GM21723 (cell line): ENCODE measurements at regions not wholly inside any gene's neighbourhood (a gene's known extent, or its start where the extent isn't known, plus 50 kb on each side); places are given as distances from the start of the nearest gene placed in this dataset.
"Not testable (repeated sequence)": the region's sequence is repeated elsewhere in the genome, so short reads cannot be mapped to it uniquely, and the experiment has no call there.

Source experiments
- ATAC-seq: cut with Tn5 transposase; IDR thresholded peaks from one replicate; pipeline ENCODE4 v1.9.1; 2021; ENCODE audit warnings: mild to moderate bottlenecking, moderate library complexity; ENCODE audit not compliant: unreplicated experiment

DNA sequence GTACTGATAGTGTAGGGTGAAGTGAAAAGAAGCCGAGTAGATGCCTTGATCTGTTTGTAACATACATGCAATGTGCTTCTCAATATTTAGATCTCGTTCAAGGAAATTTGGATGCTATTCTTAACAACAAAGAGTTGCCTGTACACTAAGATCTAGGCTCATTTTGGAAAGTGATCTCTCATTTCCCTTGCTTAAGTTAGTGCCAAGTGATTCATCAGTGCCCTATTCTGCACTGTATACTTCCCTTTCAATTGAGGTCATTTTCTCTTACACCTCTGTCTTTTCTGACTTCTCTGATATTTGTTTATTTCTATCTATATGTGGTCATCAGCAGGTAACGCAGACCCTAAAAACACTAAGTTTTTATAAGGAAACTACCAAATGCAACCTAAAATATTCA is 528.6 kb upstream of the PTPRD start:
- ATAC-seq, result no peak

DNA sequence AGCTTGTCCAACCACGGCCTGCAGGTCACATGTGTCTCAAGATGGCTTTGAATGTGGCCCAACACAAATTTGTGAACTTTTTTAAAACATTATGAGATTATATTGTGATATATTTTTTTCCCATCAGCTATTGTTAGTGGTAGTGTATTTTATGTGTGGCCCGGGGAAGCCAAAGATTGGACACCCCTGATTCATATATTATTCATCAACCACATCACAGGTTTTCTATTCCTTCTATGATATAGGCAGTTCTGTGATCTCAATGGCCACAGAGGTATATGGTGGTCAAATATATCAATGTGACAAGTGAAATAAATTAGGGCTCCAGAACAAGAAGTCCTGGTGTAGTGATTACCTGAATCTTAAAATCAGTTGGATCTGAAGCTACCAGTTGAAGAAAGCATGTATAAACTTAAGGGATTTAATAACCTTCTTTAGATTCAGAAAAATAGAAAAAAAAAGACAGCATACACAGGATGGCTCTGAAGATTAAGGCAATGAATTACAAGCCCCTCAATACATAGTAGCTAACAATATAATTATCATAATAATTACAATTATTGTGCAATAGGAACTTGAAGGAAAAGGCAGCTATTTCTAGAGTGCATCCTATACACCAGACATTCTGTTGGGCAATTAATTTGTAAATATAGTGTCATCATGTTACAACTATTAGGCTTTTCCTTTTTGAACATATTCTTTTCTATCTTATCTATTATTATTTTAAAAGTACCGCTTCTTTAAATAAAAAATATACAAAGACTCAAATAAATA is 530.4 kb upstream of the PTPRD start:
- no peak for ATAC-seq

DNA sequence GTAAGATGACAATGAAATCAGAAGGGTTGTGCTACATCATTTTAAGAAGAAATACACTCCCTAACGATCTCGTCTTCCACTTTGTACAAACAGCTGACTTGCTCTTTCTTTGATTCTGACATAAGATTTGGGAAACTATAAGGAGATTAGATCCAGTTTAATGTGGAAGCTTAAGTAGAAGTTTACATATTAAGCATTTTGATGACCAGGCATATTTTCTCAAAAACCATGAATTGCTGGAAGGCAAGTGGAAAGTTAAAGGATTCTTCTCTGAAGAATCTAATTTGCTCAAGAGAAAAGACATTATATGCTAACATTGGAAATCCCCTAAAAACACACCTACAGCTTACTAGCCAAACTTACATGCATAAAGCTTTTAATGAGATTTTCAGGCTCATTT is 531.9 kb upstream of the PTPRD start:
- no peak for ATAC-seq

DNA sequence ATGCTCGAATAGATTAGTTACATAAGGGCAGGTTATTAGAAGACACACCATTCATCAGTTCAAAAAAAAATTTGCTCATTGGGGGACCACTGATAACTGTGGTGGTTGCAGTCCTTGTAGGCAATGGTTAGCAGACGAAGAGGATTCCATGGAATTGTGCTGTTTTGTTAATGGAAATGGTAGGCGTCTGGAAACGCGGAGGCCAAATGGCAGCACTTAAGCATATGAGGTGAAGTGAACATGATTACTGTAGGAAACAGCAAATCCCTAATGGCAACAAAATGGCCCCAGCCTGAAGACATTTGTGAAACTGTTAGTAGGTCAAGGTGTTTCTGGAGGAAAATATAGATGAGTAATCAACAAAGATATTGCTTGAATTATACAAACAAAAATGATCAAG is 535.4 kb upstream of the PTPRD start:
- ATAC-seq, result no peak

DNA sequence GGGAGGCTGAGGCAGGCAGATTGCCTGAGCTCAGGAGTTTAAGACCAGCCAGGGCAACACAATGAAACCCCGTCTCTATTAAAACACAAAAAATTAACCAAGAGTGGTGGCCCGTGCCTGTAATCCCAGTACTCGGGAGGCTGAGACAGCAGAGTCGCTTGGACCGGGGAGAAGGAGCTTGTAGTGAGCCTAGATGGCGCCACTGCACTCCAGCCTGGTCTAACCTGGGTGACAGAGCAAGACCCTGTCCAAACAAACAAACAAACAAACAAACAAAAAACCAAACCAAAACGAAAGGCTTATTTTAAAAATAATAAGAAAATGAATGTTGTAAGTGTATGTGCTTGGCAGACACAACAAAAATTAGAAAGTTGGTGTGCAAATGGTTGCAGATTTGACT is 536.3 kb upstream of the PTPRD start:
- no peak for ATAC-seq

DNA sequence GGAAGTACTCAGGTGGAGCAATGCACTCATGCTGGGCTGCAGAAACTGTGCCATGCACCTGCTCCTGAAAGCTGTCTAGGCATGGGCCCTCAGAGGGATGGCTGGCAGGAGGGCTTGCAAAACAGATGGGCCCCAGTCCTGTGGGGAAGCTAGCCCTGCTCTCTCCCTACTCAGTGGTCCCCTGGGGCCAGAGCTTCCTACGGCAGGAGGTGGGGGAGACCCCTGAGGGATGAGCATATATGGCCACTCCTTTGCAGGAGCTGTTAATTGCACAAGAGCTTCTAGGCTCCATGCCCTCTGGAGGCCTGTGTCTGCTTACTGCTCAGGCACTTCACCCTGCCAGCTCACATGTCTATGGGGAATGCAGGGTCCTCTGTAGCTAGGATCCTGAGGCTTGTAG is 545.3 kb upstream of the PTPRD start:
- no peak for ATAC-seq

DNA sequence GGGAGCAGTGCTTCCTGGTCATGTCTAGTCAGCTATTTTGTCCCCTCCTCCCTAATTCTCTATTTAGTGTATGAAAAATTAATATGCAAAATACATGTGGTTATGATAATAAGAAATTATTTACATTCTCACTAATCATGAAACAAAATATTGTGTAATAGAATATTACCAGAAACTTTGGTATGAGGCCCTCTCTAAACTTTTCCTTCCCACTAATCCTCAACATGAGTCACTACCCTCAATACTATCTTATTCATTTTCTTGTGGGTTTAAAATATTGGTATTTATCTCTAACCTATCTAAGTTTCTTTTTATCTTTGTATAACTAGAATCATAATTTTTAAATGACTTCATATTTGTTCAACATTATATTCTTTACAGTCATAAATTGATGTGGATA is 545.9 kb upstream of the PTPRD start:
- ATAC-seq, result no peak

DNA sequence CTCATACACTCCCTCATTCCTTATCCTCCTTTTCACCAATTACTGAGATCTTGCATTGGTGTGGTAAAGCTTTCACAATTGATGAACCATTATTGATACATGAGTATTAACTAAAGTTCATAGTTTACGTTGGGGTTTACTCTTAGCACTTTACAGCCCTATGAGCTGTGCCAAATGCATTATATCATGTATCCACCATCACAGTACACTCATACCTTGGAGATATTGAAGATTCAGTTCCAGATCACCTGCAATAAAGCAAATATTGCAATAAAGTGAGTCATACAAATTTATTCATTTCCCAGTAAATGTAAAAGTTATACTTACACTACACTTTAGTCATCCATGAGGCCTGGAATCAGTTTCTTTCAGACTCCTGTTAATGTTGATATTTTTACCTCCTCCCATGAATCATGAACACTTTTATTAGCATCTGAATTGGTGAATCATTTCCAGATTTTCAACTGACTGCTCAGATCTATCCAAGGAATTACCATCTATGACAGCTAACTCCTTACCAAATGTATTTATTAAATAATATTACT is 546.6 kb upstream of the PTPRD start:
- no peak for ATAC-seq

DNA sequence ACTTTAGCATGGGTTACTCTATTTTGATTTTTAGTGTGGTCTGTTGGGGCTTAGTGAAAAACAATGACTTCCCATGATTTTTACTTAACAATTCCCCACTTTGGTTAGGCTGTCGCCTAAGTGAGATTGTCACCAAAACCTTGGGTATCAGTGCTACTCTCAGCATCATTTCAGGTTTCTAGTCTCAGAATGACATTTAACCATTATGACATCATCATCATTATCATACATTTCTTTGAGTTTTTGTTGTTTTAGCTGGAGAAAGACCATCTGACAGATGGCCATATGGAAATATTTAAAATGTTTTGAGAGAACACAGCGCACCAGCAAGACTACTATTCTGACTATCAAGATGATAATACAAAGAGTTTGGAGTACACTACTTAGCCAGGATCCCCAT is 551.0 kb upstream of the PTPRD start:
- no peak for ATAC-seq

DNA sequence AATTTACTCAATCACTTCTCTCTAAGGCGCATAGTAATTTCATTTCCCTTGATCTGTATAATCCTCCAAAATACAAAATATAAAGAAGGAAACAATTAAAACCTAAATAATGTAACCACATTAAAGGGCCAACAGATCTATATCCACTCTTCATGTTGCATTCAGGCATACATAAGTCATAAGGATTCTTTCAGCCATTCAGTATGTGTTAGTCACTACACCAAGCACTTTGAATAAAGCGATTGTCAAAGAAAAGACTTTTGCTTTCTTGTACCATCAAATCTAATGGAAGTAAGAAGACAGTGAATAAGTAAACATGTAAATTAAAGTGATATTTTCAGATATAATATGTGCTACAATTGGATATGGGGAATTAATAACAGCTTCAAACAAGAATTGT is 569.2 kb upstream of the PTPRD start:
- no peak for ATAC-seq

DNA sequence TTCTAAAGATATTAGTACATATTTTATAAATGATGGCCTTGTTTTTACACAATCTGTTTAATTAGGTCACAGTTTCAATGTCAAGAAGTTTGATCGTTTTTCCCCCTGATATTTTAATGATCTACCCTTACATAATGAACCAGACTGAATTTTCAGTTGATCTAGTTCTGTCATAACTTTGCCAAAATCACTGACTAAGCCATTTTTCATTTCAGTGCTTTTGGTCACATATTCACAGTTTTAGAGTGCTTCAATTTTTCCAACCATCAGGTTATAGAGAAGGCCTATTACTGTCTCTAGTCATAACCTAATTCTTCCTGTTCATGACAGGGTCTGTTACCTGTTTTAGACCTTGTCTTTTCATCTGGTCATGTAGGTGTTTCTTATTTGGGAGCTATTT is 577.9 kb upstream of the PTPRD start:
- no peak for ATAC-seq

DNA sequence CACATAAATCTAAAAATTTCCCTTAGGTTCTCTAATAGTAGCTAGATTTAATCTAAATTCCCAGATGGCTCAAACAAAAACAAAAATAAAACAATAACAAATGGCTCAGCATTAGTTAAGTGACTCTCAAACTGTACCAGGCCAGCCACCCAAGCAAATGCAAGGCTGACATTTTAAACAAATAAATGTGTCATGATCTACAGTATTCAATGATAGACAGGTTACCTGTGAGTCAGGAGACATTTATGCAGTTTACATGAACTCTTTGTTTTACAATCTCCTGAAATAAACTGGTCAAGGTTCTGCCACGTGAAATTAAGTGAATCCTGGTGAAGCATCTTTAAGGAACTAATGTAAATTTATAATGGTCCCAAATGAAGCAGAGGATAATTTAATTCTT is 580.2 kb upstream of the PTPRD start:
- ATAC-seq, result no peak

DNA sequence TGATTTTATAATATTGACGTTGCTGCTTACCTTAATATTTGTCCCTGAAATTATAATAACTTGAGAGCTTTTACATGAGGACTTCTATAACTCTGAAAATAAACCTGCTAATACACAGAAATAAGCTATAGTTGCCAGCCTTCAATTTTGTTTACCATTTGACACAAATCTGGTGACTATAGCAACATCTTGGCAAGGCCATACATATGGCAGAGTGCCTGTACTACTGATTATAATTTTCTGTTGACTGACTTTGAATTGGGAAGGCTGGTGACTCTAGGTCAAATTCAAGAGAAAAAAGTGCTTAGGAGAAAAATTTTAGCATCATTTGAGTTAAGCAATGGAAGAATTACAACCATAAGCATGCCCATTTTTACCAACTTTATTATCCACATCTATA is 581.4 kb upstream of the PTPRD start:
- no peak for ATAC-seq

DNA sequence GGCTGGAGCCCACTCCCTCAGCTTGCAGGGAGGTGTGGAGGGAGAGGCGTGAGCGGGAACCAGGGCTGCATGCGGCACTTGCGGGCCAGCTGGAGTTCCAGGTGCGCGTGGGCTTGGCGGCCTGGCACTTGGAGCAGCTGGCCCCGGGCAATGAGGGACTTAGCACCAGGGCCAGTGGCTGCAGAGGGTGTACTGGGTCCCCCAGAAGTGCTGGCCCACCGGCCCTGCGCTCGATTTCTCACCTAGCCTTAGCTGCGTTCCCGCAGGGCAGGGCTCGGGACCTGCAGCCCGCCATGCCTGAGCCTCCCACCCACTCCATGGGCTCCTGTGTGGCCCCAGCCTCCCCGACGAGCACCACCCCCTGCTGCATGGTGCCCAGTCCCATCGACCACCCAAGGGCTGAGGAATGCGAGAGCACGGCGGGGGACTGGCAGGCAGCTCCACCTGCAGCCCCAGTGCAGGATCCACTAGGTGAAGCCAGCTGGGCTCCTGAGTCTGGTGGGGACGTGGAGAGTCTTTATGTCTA is 584.1 kb upstream of the PTPRD start:
- not testable (repeated sequence) for ATAC-seq

DNA sequence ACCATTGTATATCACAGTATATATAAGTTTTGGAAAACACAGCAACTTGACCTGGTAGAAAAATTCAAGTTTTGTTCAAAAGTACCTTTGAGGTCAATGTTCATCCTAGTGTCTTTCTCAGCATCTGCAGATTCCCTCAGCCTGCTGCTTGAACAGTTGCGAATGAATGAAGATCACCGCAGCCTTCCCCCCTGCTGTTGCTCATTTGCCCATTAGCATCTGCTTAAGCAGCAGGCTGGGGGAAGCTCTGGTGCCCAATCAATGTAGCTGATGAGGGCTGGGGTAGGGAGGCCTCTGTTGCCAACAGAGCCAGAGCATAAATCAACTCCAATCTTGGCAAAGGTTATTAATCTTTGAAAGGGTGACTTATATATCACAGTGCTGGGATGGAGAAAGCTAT is 586.5 kb upstream of the PTPRD start:
- no peak for ATAC-seq

DNA sequence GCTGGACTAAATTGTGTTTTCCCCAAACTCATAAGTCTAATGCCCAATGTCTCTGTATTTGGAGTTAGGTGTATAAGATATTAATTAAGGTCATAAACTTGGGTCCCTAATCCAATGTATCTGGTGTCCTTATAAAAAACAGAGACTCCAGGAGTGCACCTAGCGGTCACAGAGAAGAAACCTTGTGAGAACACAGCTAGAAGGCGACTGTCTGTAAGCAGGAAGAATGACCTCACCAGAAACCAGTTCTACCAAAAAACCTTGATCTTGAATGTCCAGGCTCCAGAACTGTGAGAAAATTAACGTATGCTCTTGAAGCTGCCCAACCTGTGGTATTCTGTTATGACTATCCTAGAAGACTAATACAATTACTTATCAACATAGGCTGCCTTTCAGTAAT is 591.7 kb upstream of the PTPRD start:
- no peak for ATAC-seq

DNA sequence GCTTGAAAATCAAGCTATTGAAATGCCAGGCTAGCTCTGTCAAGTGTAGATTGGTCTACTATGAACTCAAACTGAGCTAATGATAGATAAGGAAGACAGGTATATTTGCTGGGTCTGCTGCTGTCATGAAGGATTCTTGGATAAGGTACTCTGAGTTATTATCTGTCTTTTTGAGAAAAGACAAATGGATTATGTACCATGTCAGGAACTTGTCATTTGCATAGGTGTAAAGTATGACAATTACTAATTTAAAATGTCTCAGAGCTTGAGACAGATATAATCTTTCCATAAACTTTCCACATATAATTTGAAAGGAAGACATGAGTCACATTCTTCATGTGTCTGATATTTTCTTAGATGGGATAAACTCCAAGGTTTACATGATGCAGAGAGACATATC is 594.1 kb upstream of the PTPRD start:
- no peak for ATAC-seq

DNA sequence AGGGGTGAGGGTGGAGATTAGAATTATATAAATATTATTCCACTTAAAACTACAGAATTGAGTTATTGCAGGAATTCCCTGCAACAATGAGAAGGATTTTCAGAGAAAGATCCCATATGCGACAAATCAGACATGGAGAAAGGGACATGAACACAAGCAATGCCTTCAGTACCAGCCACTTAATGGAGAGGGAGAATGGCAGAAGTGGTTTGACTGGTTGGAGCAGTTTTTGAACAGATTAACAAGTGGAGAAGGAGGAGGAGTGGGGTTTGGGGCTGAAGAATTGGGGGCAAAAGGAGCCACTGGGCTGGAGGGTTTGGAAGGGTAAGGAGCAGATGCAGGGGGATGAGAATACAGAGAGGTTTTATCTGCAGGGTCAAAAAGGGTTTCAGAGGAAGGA is 620.9 kb upstream of the PTPRD start:
- no peak for ATAC-seq

DNA sequence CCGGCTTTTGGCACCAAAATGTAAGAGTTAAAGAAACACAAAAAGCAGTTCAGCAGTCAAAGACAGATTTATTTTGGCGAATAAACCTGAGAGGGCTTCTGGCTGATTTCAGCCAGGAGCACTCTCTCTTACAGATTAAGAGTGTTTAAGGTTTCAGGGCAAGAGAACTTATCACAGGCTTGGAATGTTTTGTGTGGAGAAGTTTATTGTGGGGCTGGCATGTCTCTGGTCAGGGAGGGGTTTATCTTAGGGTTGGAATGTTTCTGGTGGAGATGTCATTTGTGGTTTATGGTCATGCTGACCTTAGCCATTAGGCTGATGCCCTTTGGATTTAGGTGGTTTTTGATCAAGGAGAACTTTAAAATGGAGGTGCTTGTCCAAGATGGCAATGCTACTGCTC is 622.3 kb upstream of the PTPRD start:
- ATAC-seq, result no peak

DNA sequence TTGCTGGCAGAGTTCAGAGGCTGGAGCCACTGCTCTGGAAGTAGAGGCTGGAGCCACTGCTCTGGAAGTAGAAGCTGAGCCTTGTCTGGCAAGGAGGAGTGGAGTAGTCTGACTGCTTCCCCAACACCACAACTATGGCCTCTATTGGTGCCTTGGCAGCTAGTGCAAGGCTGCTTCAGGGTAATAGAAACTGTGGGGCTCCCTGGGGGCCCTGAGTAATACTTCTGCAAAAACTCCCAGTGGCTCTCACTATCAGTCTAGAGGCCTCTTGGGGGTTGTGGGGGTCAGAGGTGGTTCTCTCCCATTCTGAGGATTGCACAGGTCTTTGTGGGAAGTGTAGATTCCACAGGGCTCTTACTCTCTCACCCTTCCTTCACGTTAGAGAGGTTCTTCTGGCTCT is 629.0 kb upstream of the PTPRD start:
- no peak for ATAC-seq

DNA sequence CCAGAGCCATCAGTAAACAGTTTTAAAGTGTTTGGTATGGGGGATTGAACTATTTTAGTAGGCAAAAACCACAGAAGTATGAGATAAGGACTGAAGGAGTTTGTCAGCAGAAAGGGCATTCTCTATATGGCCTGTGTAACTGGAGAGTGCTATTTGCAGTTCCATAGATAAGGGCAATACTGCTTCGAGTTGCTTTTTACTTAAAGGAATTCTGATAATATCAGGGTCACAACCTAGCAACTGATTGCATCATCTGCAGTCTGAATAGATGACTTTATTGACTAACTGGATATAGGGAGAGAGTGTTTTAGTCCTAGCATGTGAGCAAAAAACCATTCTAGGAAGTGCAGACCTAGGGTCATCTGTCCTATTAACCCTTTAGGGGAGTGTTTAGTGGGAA is 645.2 kb upstream of the PTPRD start:
- no peak for ATAC-seq

DNA sequence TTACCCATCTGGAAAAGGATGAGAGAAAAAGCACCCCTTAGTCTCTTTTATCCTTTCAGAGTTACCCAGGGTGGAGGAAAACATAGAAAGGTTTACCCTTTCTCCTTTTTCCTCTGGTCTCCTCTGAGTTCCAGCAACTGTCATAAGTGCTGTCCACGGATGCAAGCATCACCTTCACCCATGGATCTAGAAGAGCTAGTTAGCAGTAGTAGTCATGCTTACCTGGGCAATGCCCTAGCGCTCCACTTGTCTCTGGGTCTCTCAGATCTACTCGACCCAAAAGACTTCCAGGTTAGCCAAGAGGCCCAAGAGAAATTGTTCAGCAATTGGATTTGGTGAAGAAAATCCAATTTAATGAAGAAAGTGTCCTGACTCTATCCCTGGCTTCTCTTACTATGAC is 656.2 kb upstream of the PTPRD start:
- no peak for ATAC-seq

DNA sequence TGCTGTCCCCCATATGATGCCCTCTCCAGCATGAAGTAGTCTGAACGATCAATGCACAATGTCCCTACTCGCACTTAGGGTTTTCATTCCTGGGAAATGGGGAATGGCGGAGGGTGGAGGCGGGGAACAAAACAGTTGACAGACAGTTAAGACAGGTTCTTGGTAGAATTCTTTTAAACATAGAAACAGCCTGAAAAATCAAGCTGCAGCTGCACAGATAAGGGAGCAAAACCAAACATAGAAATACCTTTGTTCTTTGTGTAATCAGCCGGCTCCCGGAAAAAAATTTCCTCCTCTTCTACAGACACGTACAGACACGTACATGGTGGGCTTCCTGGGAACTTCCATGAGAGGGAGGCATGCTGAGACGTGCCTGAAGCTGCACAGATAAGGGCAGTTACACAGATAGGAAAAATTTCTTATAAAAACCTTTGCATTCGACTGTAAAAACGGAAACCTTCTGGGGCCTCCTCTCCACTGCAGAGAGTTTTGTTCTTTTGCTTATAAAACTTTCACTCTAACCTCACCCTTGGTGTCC is 662.4 kb upstream of the PTPRD start:
- no peak for ATAC-seq
